Sigmoid colon (tissue), 4 donors: ENCODE measurements at regions not wholly inside any gene's neighbourhood (a gene's known extent, or its start where the extent isn't known, plus 50 kb on each side); places are given as distances from the start of the nearest gene placed in this dataset.

Experiments
- EP300 ChIP-seq, 4 donors: sonication (generic); formaldehyde crosslinking; IDR thresholded peaks; one replicate each; pipeline ENCODE4 v1.6.1; 2017; ENCODE audit warnings: antibody characterized with exemption in 4 of 4
- POLR2A ChIP-seq, 2 donors: fragments of 450-650 bp; IDR thresholded peaks; one replicate each; pipeline ENCODE4 v1.6.1; 2016; ENCODE audit warnings: antibody characterized with exemption in 2 of 2, mild to moderate bottlenecking in 2 of 2, moderate library complexity in 2 of 2
- POLR2AphosphoS5 ChIP-seq, 4 donors: sonication (generic); formaldehyde crosslinking; IDR thresholded peaks; one replicate each; pipeline ENCODE4 v1.6.1; 2017; ENCODE audit warnings: antibody characterized with exemption in 4 of 4
- TF ChIP-seq, protein P1 (sequence below), 4 experiments: fragments of 450-650 bp in 3 of 4; fragments of 200-600 bp in 1 of 4; IDR thresholded peaks; one replicate each; pipeline ENCODE4 v1.5.1; 2016 to 2019; ENCODE audit warnings: antibody characterized with exemption in 4 of 4, mild to moderate bottlenecking in 3 of 4, moderate library complexity in 2 of 4

DNA sequence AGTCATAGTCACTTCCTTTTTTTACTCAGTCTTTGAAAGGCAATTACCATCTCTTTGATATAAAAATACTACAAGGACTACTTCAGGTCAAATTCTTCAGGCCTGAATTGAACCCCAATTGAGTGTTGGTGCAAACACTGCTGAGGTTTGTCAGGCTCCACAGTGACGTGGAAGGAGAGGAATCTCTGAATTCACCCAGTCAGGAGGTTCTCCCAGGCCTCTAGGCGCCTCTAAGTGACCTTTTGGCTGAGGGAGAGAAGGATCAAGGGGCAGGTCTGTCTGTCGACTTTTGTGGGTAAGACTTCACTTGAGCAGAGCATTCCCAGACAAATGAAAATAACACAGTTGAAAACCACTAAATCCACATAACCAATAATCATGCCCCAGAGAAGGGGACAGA, 227.6 kb upstream of the CHRNA7 start:
- TF ChIP-seq POLR2A (IDR thresholded peaks at IDR 0.05) (no peak), POLR2AphosphoS5 (IDR thresholded peaks at IDR 0.05) (no peak), EP300 (IDR thresholded peaks at IDR 0.05) (no peak)
- TF ChIP-seq, protein P1, sequence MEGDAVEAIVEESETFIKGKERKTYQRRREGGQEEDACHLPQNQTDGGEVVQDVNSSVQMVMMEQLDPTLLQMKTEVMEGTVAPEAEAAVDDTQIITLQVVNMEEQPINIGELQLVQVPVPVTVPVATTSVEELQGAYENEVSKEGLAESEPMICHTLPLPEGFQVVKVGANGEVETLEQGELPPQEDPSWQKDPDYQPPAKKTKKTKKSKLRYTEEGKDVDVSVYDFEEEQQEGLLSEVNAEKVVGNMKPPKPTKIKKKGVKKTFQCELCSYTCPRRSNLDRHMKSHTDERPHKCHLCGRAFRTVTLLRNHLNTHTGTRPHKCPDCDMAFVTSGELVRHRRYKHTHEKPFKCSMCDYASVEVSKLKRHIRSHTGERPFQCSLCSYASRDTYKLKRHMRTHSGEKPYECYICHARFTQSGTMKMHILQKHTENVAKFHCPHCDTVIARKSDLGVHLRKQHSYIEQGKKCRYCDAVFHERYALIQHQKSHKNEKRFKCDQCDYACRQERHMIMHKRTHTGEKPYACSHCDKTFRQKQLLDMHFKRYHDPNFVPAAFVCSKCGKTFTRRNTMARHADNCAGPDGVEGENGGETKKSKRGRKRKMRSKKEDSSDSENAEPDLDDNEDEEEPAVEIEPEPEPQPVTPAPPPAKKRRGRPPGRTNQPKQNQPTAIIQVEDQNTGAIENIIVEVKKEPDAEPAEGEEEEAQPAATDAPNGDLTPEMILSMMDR (IDR thresholded peaks at IDR 0.05): no peak
